Muscle of leg (tissue), 3 donors: ENCODE measurements at regions not wholly inside any gene's neighbourhood (a gene's known extent, or its start where the extent isn't known, plus 50 kb on each side); places are given as distances from the start of the nearest gene placed in this dataset.

Experiments used
- DNase-seq: peaks from one replicate; pipeline ENCODE4 v3.0.0; 2013
- H3K27ac ChIP-seq: one replicate; pipeline ENCODE4 v1.5.1; 2013; ENCODE audit warnings: mild to moderate bottlenecking, low read length, control low read depth
- H3K27me3 ChIP-seq: one replicate; pipeline ENCODE4 v1.6.1; 2013; ENCODE audit warnings: low read length; ENCODE audit not compliant: control insufficient read depth, insufficient read depth
- H3K36me3 ChIP-seq: one replicate; pipeline ENCODE4 v1.6.1; 2013; ENCODE audit warnings: low read length; ENCODE audit not compliant: control insufficient read depth, insufficient read depth
- H3K4me1 ChIP-seq: one replicate; pipeline ENCODE4 v1.6.1; 2013; ENCODE audit warnings: low read length; ENCODE audit not compliant: control insufficient read depth, insufficient read depth
- H3K4me3 ChIP-seq: one replicate; pipeline ENCODE4 v1.5.1; 2013; ENCODE audit warnings: low read length, control low read depth
- H3K9me3 ChIP-seq: replicated peaks from 2 replicates; pipeline ENCODE4 v1.6.1; 2013; ENCODE audit warnings: low read depth, low read length; ENCODE audit not compliant: control insufficient read depth
- WGBS: methylation state at CpG from one replicate; pipeline ENCODE4 v1.1.5; 2013; ENCODE audit warnings: missing lambda C conversion rate; ENCODE audit not compliant: insufficient coverage; 5-methylcytosine and 5-hydroxymethylcytosine counted together

DNA sequence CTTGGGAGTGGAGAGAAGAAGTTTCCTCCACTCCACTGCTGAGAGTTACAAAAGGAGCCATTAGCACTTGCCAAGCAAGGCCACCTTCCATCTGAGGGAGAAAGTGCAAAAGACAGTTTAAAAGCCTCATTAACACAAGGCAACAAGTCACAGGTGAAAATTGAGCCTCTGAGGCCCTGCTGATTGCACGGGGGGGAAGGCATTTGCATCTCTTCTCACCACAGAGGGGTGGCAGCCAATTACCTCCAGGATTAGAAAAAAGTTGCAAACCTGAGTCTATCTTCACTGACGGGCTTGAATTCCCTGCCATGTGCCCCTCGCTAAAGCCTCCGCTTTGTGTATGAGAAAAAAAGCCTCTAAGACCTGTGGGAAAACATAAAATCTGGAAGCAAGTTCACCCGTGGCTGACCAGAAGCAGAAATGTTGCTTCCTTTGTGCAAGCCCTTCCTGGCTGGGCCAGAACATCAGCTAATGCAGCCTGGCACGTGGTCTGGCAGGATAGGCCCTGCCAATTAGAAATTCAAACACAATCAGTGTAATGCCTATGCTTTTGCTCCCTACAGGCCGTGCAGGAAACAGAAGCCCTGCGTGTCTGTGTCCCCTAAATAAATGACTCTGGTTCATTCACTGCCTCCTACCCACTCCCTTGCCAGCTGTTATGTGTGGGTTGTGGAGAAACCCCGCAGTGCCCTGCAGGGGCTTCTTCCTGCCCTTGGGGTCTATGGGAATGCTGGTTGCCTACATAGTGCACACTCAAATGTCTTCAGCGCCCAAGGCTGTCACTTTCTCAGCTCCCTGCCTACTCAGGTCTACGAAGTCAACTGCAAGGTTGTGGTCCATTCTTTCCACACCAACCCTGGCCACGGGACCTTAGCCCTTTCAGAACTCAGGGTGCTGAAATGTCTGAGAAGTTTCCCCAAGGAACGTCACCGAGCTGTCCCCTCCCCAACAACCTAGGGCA, 150.2 kb downstream of the UQCRFS1 start:
- Histone ChIP-seq H3K9me3 (peaks cover 1% of the 10 kb centered on the region), H3K27me3 (no peaks in the 10 kb centered on the region), H3K4me3 (no peak overlapping the region), H3K27ac (no peak overlapping the region), H3K4me1 (no peaks in the 10 kb centered on the region), H3K36me3 (no peaks in the 10 kb centered on the region)
- WGBS = 40% methylated on average over 8 of the region's 14 CpGs
- DNase-seq = no peak

- DNase-seq = no peak
- no peak overlapping the region for H3K27ac ChIP-seq
- no peaks in the 10 kb centered on the region for H3K4me1 ChIP-seq
- no peaks in the 10 kb centered on the region for H3K36me3 ChIP-seq
- WGBS = 70% methylated on average over 7 of the region's 7 CpGs
- H3K27me3 ChIP-seq = no peaks in the 10 kb centered on the region
- H3K9me3 ChIP-seq = no peaks in the 10 kb centered on the region
- H3K4me3 ChIP-seq = no peak overlapping the region
Observed at GRCh38 chr19:29060813-29061364, 152.1 kb downstream of the UQCRFS1 start.

GRCh38 chr19:29056535-29056934, 156.4 kb downstream of the UQCRFS1 start:
- 45% methylated on average over 3 of the region's 5 CpGs for WGBS
- no peak for DNase-seq
- no peak overlapping the region for H3K27ac ChIP-seq
- H3K4me3 ChIP-seq = no peak overlapping the region
- H3K36me3 ChIP-seq = no peaks in the 10 kb centered on the region
- H3K9me3 ChIP-seq = no peaks in the 10 kb centered on the region
- H3K4me1 ChIP-seq = no peaks in the 10 kb centered on the region
- no peaks in the 10 kb centered on the region for H3K27me3 ChIP-seq

- H3K9me3 ChIP-seq = no peaks in the 10 kb centered on the region
- no peaks in the 10 kb centered on the region for H3K27me3 ChIP-seq
- DNase-seq = no peak
- H3K4me1 ChIP-seq = no peaks in the 10 kb centered on the region
- H3K27ac ChIP-seq = no peak overlapping the region
- no peak overlapping the region for H3K4me3 ChIP-seq
- H3K36me3 ChIP-seq = no peaks in the 10 kb centered on the region
- 61% methylated on average over 7 of the region's 10 CpGs for WGBS
Observed at GRCh38 chr19:29054886-29055675, 157.9 kb downstream of the UQCRFS1 start.

DNA sequence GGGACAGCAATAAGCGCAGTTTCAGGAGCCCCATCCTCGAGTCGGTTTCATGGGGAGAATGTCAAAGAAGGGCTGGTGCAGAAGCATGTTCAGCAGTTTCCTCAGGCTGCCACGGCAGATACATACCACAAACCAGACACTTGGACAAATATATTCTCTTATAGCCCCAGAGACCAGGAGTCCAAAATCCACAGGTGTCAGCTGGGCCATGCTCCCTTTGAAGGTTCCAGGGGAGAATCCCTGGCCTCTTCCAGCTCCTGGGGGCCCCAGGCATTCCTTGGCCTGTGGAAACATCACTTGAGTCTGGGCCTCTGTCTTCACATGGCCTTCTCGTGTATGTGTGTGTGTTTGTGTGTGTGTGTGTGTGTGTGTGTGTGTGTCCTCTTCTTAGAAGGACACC, 164.1 kb downstream of the UQCRFS1 start:
- H3K36me3 ChIP-seq = no peaks in the 10 kb centered on the region
- H3K4me1 ChIP-seq = no peaks in the 10 kb centered on the region
- no peaks in the 10 kb centered on the region for H3K27me3 ChIP-seq
- H3K27ac ChIP-seq = no peak overlapping the region
- no peak overlapping the region for H3K4me3 ChIP-seq
- no peaks in the 10 kb centered on the region for H3K9me3 ChIP-seq
- WGBS = 40% methylated on average over 1 of the region's 5 CpGs
- no peak for DNase-seq

GRCh38 chr19:29045679-29046254, 167.2 kb downstream of the UQCRFS1 start:
- H3K9me3 ChIP-seq = no peaks in the 10 kb centered on the region
- no peak overlapping the region for H3K27ac ChIP-seq
- DNase-seq = no peak
- WGBS = 32% methylated on average over 3 of the region's 7 CpGs
- H3K4me3 ChIP-seq = no peak overlapping the region
- no peaks in the 10 kb centered on the region for H3K4me1 ChIP-seq
- no peaks in the 10 kb centered on the region for H3K36me3 ChIP-seq
- peaks cover 2% of the 10 kb centered on the region for H3K27me3 ChIP-seq

DNA sequence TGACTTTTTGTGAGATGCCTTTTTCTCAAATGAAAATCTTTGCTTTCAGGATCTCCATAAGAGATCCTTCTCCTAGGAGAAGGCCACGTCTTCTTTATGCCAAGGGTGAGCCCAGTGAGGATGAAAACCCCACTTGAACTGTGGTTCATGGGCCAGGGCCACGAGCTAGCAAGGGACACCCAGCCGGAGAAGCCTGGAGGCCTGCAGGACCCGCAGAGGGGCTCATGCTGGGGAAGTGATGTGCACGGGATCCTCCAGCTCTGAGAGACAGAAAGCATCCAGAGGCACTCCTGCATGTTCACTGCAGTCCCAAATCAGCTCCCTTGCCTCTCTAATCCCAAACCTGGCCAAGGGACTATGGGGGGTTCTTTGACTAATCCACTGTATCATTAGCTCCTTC, 168.9 kb downstream of the UQCRFS1 start:
- 44% methylated on average over 3 of the region's 5 CpGs for WGBS
- peaks cover 2% of the 10 kb centered on the region for H3K27me3 ChIP-seq

DNA sequence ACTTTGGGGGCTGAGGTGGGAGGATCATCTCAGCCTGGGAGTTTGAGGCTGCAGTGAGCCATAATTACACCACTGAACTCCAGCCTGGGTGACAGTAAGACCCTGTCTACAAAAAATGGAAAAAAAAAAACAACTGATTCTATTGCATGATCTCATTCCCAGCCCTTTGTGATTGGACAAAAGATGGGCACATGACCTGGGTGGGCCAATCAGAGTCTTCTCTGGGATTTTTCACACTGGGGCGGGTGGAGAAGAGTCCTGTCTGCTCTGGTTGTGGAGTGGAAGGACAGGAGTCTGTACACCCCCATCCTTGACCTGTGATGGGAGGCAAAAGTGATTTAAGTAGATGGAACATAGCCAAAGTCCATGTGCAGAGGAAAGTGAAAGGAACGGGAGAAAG, 170.5 kb downstream of the UQCRFS1 start:
- Histone ChIP-seq H3K4me1 (peaks cover 5% of the 10 kb centered on the region), H3K27ac (no peak overlapping the region), H3K27me3 (peaks cover 2% of the 10 kb centered on the region), H3K36me3 (no peaks in the 10 kb centered on the region), H3K9me3 (no peaks in the 10 kb centered on the region), H3K4me3 (no peak overlapping the region)
- DNase-seq = no peak
- WGBS = 50% methylated on average over 1 of the region's 2 CpGs

More for the DNA sequence above, 168.9 kb downstream of the UQCRFS1 start:
- Histone ChIP-seq H3K36me3 (no peaks in the 10 kb centered on the region), H3K27ac (no peak overlapping the region), H3K4me3 (no peak overlapping the region), H3K9me3 (no peaks in the 10 kb centered on the region), H3K4me1 (peaks cover 5% of the 10 kb centered on the region)
- no peak for DNase-seq

DNA sequence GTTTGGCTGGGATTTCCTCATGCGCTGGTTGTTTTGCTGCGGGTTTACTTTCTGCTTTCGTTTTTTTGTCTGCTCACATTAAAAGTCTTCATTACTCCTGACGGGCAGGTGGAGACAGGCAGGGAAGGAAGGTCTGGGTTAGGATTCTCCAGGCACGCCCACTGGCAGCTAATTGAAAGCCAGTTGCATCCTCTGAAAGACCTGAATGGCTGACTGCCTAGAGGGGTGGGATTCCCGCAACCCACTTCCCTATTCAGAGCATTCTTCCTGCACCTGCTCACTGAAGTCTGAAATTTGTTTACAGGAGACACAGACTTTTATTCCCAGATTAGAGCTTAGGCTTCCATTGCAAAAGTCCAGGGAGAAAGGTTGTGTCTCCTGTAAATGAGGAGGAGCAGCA, 172.0 kb downstream of the UQCRFS1 start:
- no peaks in the 10 kb centered on the region for H3K36me3 ChIP-seq
- no peaks in the 10 kb centered on the region for H3K9me3 ChIP-seq
- no peak overlapping the region for H3K4me3 ChIP-seq
- no peak overlapping the region for H3K27ac ChIP-seq
- DNase-seq = no peak
- H3K27me3 ChIP-seq = peaks cover 2% of the 10 kb centered on the region
- 0% methylated on average over 2 of the region's 6 CpGs for WGBS
- peaks cover 5% of the 10 kb centered on the region for H3K4me1 ChIP-seq

- Histone ChIP-seq H3K27ac (no peak overlapping the region), H3K4me1 (peaks cover 5% of the 10 kb centered on the region), H3K9me3 (no peaks in the 10 kb centered on the region), H3K27me3 (peaks cover 2% of the 10 kb centered on the region), H3K4me3 (no peak overlapping the region), H3K36me3 (no peaks in the 10 kb centered on the region)
- no CpG with 5 or more reads among the region's 7 CpGs for WGBS
- no peak for DNase-seq
Observed at GRCh38 chr19:29040292-29040691, 172.7 kb downstream of the UQCRFS1 start.
